Ramos (cell line): ENCODE measurements at regions not wholly inside any gene's neighbourhood (a gene's known extent, or its start where the extent isn't known, plus 50 kb on each side); places are given as distances from the start of the nearest gene placed in this dataset.
"Not testable (repeated sequence)": the region's sequence is repeated elsewhere in the genome, so short reads cannot be mapped to it uniquely, and the experiment has no call there.

Source experiments
- in situ Hi-C: fragments of 300-500 bp; cut with MboI; formaldehyde crosslinking; loops from one replicate; pipeline ENCODE4 v1.14.3; 2022; ENCODE audit warnings: low sequenced_read_pairs; ENCODE audit not compliant: unreplicated experiment

GRCh38 chr9:115808695-115809094 is 344.9 kb upstream of the PAPPA start:
- in situ Hi-C loops: no loop called here

DNA sequence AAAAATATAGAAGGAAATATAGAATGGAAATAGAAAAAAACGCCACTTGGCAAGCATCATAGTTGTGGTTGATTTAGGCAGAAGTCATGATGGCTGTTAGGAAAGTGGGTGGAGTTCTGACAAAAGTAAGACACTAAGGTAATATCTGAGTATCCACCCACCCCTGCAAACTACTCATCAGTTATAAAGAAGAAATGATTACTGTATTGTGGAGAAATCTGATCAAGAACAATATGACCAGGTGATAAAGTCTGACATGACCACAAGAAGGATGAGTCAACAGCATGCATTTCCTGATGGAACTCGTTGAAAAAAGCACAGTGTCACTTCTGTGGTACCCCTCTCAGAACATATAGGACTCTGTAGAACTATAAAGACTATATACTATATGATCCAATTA is 343.4 kb upstream of the PAPPA start:
- in situ Hi-C loops: no loop called here

DNA sequence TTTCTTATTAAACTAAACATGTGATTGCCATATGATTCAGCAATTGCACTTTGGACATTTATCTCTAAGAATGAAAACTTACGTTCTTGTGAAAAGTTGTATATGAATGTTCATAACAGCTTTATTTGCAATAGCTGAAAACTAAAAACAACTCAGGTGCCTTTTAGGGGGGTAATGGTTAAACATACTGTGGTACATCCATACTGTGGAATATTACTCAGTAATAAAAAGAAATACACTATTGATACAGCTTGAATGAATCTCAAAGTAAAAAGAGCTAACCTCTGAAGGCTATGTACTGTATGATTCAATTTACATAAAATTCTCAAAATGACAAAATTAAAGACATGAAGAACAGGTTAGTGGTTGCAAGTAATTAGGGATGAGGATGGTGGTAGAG is 339.5 kb upstream of the PAPPA start:
- in situ Hi-C loops: no loop called here

DNA sequence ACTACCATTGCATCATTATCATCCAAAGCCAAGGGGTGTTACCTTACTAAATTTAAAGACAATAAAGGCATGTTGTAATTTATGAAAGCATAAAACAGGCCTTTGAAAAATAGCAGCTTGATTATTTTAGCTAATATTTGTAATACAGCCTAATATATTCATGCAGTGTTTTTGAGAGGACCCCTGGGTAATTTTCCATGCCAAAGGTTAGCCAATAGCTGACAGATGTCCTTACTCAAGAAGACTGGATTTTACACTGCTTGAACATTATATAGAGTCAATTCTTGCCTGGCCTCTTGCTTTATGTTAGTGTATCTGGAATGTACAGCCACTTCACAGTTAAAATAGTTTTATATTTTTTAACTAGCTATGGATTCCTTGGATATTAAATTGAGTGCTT is 337.8 kb upstream of the PAPPA start:
- in situ Hi-C loops: no loop called here

GRCh38 chr9:115818651-115819050 is 334.9 kb upstream of the PAPPA start:
- in situ Hi-C loops: not testable (repeated sequence)

GRCh38 chr9:115832031-115832430 is 321.6 kb upstream of the PAPPA start:
- in situ Hi-C loops: no loop called here

GRCh38 chr9:115837618-115838017 is 316.0 kb upstream of the PAPPA start:
- in situ Hi-C loops: no loop called here

GRCh38 chr9:115838417-115838816 is 315.2 kb upstream of the PAPPA start:
- in situ Hi-C loops: no loop called here

- in situ Hi-C loops: not testable (repeated sequence)
Observed at GRCh38 chr9:115844433-115844832, 309.2 kb upstream of the PAPPA start.

DNA sequence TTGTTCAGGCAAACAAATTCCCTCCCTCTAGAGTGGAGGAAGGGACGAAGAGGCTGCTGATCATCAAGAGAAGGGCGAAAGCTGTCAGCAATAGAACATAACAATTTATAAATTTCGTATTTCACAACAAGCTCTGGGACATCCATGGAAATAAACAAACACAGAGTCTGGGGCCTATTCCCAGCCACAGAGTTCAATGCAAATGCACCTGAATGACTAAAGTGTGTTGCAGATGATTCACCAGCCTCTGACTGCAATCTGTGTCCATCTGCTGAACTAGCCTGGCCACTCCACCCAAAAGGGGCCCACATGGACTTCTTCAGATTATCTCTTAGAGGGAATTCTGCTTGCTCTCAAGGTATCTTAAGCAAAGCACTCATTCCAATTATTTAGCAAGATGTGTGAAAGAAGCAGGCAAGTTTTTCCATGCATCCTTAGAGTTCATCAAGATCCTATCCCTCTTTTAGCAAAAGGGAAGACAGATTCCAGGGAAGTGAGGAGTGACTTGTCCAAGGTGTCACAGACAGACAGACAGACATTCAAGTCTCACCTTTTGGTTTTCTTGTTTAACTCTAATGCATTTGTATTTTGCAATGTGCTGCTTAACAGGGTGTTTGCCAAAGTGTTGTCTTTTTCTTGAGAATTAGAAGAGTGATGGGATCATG is 307.8 kb upstream of the PAPPA start:
- in situ Hi-C loops: no loop called here

DNA sequence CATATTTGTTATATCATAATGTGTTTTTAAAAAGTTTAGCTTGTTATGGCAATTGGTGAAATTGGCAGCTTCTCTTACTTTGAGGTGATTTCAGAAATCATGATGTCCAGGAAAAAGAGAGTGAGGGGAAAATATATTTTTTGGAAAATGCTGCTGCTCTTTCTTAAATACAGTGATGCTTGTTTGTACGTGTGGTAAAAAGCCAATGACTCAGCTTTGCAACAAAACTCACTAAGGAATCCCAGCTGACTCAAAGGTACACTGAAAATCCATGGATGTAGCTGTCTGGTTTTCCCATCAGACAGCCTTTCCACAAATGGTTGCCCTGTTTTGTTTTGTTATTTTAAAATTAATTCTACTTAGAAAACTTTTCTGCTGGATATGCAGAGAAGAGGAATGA is 306.4 kb upstream of the PAPPA start:
- in situ Hi-C loops: no loop called here

DNA sequence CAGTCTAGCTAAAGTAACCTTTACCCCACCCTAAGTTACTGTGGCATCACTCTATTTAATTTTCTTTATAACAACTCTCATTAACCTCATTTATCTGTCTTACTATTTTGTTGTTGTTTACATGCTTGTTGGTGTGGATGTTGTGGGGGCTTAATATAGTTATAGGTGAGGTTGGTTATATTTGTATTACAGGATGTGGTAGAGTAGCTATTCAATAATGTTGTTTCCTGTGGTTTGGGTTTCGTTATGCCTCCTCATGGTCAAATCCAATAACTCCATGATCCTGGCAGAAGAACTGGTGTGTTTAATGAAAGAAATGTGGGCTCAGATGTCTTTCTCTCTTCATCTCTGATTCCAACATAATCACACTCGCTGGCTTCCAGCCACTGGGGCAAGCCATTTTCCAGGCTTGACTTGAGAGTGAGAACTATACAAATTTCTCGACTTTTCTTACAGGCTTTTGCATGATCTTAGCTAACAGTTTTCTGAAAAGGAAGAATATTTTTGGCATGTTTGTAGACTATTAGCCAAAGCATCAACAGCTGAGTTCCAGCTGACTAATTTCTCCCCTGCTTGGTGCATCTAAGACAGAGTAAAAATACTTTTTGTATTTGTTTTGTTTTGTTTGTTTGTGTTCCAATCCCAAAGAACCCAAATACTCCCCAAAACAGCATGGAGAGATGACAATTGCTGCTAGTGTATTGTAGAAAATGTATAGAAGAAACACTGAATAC is 303.7 kb upstream of the PAPPA start:
- in situ Hi-C loops: no loop called here

- in situ Hi-C loops: no loop called here
Observed at GRCh38 chr9:115850548-115851304, 302.9 kb upstream of the PAPPA start.

DNA sequence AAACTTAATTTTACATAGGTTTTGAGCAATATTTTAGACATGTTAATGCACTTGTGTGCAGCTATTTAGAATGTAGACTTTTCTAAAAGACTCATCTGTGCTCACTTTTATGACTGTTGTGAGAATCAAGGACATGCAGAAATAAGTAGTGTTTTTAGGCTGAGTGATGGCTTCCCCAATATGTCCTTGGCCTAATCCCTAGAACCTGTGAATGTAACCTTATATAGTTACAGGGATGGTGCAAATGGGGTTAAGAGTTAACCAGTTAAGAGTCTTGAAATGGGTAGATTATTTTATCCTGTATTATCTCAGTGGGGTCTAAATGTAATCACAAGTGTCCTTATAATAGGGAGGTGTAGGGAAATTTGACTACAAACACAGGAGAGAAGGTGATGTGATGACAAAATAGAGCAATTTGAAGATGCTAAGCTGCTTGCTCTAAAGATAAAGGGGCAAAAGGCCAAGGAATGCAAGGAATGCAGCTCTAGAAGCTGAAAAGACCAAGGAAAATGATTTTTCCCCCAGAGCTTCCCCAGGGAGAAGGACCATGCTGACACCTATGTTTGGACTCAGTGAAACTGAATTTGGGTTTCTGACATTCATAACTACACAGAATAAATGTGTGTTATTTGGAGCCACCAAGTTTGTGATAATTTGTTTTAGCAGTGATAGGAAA is 298.0 kb upstream of the PAPPA start:
- in situ Hi-C loops: no loop called here

GRCh38 chr9:115858421-115858820 is 295.2 kb upstream of the PAPPA start:
- in situ Hi-C loops: not testable (repeated sequence)

GRCh38 chr9:115862021-115862420 is 291.6 kb upstream of the PAPPA start:
- in situ Hi-C loops: no loop called here

- in situ Hi-C loops: no loop called here
Observed at GRCh38 chr9:115864581-115864980, 289.0 kb upstream of the PAPPA start.

- in situ Hi-C loops: no loop called here
Observed at GRCh38 chr9:115867326-115867725, 286.3 kb upstream of the PAPPA start.

- in situ Hi-C loops: no loop called here
Observed at GRCh38 chr9:115877852-115878438, 275.6 kb upstream of the PAPPA start.

DNA sequence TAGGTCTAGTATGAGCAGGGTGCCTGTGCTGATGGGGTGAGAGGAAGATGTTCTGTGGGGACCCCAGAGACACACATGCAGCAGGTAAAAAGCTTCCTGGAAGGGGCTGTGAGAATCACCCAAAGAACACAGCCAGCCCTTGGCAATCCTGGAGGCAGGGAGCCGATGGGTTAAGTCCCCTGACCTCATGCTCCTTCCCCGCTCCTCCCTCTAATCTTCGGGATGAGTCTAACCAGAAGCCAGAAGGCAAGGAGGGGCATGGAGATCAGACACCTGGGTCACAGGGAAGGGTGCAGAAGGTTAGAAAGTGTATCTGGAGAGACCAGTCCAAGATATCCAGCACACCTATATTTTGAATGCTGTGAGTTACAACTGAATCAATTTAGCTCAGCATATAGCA is 274.1 kb upstream of the PAPPA start:
- in situ Hi-C loops: no loop called here
